ENCODE measurements at regions not wholly inside any gene's neighbourhood (a gene's known extent, or its start where the extent isn't known, plus 50 kb on each side); places are given as distances from the start of the nearest gene placed in this dataset.
"Not testable (repeated sequence)": the region's sequence is repeated elsewhere in the genome, so short reads cannot be mapped to it uniquely, and the experiment has no call there.

DNA sequence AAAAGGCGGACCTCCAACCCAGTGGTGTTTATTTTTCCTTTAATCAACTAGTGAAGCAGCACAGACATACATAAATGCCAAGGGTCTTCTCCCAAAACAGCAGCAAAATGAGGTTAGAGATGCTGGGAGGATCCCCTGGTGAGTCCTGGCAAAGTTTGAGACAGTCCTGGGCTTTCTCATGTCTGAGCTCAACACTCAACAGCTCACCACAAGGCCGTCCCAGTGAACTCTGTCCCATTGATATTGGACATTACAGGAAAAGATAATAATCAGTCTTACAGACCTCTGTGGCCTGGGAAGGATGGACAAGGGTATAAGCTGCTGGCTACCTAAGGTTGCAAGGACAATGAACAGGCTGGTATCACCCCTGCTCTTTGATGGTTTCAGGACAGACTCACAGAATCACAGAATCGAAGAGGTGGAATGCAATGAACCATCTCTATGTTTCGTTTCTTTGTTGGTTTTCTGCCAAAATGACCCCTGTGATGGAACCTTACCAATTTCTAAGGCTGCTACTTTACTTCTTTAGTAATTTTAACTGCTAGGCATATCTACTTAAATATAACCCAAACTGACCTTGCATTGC is 551.8 kb downstream of the RAB28 start:
- DNase-seq (ENCODE audit: low read depth): no peak

DNA sequence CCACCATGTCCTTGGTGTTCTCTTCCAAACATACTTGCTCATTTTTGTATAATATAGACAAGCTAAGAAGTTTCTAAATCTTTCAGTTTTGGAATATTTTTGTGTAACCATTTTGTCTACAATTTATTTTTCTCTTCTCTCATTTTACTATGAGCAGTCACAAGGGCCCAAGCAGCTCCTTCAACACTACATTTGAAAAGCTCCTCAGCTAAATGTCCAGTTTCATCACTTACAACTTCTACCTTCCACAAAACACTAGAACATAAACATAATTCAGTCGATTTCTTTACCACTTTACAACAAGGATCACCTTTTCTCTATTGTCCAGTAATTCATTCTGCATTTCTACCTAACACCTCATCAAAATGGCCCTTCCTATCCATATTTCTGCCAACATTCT is 554.4 kb downstream of the RAB28 start:
- DNase-seq (ENCODE audit: low read depth): no peak

DNA sequence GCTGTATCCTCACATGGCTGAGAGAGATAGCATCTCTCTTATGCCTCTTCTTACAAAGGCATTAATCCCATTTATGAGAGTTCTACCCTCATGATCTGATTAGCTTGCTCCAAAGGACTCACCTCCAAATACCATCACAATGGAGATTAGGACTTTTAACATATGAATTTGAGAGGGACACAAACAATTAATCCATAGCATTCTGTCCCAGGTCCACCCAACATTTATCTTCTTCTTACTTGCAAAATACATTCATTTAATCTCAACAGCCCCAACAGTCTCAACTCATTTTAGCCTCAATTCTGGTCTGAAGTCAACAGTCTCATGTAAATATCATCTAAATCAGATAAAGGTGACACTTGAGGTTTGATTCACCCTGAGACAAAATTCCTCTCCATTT is 555.4 kb downstream of the RAB28 start:
- DNase-seq (ENCODE audit: low read depth): no peak

DNA sequence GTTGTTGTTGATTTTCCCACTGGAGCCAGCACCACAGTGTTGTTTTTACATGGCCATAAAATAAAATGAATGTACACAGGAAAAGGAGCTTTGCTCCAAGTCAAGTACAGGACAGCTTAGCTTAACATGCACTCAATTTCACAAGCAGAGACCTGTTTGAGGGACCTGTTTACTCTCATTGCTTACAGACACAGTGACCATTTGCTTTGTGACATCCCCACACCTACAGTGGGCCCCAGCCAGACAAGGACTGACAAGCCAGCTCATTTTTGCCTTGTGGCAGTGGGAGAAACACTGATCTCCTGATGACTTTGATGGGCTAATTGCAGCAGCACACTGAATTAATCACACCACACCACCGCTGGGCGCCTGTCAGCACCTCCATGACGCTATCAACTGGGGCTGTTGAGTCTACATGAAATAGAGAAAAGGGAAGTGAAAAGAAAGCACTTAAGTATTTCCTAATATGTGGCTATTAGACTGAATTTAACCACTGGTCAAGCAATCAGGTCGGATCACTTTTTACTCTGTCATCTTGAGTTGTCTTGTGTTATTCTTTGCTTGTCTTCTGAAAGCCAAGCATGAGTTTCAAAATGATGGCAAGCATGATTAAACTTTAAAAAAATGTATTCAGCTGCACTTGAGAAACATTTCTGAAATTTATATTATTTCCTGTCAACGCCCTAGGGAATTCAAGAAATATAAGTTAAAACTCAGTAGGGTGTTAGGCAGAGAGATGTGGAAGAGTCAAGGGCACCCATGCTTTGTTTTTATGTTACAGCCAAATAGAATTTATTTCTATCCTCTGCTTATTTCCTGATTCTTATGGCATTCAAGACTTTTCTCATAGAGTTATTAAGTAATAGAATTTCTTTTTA is 557.7 kb downstream of the RAB28 start:
- DNase-seq (ENCODE audit: low read depth): no peak

DNA sequence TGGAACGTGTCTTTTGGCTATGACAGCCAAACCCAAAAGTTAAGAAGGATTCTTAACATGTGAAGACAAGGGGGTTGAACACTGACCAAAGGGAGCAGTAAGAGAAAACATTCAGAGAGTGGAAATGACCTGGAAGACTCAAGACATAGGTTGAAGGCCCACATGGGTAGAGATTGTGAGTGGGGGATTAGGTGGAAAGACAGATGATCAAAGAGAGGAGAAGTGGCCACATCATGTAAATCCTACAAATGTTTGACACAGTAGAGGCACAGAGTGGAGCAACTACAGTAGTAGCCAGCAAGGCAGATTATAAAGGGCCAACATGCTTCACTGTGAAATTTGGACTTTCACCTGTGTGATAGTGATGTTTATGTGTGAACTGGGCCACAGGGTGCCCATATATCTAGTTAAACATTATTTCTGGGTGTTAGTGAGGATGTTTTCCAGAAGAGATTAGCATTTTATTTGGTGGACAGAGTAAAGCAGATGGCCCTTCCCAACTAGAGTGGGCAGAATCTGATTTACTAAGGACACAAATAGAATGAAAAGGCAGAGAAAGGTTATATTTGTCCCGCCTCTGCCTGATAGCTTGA is 559.3 kb downstream of the RAB28 start:
- DNase-seq (ENCODE audit: low read depth): no peak

DNA sequence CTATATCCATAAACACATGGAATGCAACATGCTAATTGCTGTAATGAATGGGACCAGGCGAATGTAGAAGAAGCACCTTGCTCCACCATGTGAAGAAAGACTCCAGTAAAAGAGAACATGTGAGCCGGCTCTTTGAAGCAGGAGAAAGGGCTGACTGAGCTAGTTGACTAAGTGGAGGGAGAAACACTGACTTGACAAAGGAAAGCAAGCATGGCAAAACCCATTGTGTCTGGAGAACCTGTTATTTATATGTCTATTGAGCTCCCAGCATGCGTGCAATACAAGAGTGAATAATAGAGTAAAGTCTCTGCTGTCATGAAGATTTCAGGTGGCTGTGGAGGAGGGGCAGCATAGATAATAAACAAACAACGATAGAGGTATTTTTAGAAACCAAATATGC is 559.9 kb downstream of the RAB28 start:
- no peak for DNase-seq (ENCODE audit: low read depth)

DNA sequence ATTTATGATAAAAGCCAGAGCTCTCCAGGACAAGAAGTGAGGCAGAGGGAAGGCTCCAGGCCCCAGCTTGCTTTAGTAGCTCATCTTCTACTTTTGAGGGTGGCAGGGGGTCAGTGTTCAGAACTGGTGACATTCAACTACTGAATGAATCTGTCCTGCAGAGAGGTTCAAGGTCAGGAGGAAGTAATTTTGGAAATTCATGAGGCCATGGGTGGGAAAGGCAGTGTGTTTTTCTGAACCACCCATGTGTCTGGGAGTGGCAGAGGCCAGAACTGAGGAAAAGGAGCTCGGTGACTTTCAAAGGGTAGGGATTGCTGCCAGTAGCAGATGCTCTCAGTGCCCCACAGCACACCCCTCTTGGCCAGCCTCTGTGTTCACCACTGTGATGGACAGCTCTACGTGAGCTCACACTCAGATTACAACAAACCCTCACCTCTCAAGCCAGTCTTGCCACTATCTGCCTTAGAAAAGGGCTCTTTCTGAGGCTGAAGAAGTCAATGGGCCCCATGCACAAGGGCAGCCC is 571.2 kb downstream of the RAB28 start:
- DNase-seq (ENCODE audit: low read depth): no peak

DNA sequence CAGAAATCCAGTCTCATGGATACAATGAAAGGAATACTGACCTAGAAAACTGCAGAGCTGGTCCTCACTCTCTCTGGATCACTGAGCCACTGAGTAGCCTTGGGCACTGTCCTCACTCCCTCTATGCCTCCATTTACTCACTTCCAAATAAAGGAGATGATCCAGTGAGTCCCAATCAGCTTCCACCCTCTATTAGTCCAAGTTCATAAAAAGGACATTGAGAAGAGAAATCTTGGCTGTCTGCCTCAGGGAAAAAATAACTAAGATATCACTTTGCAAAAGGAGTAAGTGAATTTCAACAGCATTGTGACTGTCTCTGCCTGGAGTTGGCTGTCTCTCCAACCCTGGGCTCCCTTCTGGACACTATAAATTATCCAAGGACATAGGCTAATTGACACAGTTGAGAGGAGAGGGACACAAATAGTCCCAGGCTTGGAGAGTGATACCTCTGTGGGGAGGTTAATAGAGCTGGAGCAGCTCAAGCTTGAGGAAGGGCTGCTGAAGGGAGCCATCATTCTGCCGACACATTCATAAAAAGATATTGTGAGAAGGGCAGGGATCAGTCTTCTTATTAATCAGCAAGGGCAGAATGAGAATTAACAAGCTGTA is 572.3 kb downstream of the RAB28 start:
- DNase-seq (ENCODE audit: low read depth): no peak

DNA sequence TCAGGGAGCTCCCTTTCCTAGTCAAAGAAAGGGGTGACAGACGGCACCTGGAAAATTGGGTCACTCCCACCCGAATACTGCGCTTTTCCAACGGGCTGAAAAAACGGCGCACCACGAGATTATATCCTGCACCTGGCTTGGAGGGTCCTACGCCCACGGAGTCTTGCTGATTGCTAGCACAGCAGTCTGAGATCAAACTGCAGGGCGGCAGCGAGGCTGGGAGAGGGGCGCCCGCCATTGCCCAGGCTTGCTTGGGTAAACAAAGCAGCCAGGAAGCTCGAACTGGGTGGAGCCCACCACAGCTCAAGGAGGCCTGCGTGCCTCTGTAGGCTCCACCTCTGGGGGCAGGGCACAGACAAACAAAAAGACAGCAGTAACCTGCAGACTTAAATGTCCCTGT is 580.5 kb downstream of the RAB28 start:
- DNase-seq (ENCODE audit: low read depth): not testable (repeated sequence)

DNA sequence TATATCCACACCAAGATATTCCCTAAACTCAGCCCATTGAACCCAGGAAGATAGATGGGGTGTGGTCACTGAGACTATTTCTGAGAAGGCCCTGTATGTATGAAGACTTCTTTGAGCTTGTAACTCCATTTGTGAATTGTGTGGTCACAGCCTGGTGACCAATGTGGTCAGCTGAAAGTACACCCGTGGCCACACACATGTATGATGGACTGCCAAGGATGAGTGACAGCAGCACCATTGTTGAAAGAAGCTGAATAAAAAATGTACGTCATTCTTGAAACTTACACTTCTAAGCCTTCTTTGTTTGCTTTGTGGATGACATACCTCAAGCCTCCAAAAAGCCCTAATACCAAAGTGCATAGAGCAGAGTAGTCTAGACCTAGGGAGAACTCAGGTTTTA is 581.4 kb downstream of the RAB28 start:
- DNase-seq (ENCODE audit: low read depth): no peak

DNA sequence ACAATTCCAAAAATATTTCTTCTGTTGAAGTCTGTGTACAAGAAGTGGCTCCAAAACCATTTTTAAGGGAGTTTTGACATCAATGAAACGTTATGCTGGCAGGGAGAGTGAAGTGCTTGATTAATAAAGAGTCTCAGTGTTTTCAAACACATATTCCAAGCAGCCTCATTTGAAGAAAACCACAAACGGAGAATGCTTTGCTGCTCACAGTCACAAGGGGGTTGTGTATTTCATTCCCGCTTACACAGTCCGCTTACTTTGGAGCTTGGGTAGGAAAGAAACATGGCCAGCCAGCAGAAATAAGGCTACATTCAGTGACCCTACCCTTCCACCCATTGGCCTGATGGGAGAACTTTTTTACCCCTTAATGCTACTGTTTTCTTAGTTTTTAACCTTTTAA is 586.2 kb downstream of the RAB28 start:
- no peak for DNase-seq (ENCODE audit: low read depth)

DNA sequence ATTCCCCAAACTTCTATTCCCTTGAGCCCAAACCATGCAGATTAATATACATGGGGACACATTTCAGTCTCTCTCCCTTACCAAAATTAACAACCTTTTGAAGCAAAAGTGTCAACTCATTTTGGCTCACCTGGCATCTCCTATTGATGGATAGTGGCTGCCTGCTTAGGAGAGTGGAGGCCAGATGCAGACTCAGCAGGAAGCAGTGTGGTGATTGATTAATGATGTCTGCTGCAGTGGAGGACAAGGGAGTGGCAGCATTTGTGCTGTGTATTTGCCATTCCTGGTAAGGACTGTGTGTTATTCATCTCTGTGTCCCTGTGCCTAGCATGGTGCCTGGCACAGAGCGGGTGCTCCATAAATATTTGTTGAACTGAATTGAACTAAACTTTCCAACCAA is 590.1 kb downstream of the RAB28 start:
- DNase-seq (ENCODE audit: low read depth): no peak

DNA sequence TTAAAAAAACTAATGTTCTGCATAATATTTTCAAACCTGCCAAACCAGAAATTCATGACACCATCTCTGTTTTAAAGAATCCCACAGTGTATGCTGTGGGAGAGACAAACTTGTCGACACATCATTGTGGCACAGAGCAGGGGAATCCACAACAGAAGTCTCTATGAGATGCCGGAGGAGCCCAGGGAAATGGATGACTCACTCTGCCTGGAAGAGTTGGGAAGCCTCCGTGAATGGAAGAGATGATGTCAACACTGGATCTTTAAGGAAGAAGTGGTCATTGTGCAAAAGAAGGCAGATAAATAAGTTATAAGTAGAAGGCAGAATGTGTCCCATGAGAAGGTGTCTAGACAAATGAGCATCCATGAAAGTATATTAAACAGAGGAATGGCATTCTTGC is 595.1 kb downstream of the RAB28 start:
- no peak for DNase-seq (ENCODE audit: low read depth)

DNA sequence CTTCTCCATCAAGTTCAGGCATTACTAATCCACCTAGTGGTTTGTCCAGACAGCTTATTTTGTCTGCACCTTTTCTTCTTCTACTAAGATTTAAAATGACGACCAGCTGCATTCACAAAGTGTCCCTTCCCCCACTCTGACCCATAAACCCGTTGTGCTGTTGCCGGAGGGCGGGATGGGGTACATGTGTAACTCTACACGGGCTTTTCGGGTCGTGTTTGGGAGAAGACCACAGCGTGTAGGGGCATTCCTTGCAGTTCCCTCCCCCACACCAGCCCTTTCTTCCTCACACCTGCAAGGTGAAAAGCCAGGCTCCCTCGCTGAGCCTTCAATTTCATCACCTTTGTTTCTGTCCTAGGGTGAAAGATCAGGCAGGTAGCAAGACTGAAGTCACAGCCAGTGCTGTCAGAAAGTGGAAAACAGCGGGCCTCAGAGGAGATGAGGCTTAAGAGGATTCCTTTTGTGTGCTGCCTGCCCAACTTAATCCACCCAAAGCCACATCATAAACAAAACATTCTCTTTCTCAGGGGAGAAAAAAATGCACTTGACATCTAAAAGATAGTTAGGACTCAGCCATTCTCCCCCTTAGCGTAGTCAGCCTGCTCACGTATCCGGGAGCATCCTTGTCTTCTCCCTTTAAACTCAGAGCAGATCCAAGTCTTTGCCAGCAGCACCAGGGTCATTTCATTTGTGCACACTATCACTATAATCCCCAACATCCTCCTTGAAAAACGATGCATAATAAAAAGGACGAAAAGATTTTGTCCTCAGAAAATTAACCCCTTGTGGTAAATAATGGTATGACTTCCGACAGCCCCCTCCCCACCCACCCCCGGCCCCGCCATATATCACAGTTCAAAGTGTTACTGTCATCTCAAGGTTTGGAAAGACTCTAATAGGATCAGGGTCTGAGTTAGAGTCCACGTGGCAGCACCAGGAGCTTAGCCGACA is 599.0 kb downstream of the RAB28 start:
- no peak for DNase-seq (ENCODE audit: low read depth)

DNA sequence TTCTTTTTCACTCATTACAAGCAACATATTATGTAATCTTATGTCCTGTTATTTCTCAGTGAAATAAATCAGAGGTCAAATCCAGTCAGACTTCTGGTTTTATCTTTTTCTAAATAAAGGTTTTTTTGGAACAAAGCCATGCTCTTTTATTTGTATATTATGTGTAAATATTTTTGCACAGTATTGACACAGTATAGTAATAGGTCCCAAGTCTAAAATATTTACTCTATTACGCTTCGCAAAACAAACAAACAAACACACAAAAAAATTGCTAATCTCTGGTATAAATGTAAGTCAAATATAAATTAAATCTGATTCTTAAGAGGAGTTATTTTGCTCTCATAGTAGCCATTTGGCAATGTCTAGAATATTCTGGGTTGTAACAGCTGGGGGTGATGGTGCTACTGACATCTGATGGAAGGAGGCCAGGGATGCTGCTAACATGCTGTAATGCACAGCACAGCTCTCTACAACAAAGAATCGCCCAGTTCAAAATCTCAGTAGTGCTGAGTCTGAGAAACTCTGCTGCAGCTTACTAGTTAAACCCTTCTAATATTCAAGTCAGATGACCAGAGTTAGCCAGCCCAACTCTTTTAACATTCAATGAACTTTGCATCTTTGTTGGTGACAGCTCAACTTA is 602.1 kb downstream of the RAB28 start:
- DNase-seq (ENCODE audit: low read depth): no peak

DNA sequence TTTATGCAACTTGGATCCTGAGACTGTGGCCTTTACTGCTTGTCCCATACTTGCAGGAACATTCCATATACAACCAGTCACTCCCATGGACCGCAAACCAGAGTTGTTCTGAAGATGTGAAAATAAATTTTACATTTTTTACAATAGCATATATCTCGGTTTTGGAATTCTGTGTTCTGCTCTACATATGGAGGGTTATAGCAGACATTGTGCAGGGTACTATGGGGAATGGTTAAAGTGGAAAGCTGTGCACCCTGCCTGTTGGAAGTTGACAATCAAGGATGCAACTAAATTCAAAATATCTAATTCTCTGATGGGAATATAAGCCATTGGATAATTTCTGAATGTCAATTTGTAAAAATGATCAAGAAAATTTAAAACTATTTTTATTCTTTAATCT is 603.3 kb downstream of the RAB28 start:
- DNase-seq (ENCODE audit: low read depth): no peak

DNA sequence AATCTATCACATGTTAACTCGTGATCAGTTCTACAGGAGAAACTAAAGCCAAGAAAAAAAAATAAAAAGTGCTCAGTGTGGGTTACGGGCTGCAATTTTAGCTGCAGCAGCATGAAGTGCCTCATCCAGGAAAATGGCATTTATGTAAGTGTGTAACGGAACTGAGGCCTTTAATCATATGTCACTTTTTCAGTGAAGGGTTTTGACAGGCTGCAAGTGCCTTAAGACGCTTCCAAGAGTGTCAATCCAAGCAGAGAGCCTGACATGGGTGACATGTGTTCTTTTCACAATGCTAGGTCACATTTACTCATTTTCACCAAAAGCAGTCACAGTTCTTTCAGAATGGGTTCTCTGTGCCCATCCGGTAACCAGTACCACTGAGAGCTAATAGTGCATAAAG is 604.6 kb downstream of the RAB28 start:
- DNase-seq (ENCODE audit: low read depth): no peak

DNA sequence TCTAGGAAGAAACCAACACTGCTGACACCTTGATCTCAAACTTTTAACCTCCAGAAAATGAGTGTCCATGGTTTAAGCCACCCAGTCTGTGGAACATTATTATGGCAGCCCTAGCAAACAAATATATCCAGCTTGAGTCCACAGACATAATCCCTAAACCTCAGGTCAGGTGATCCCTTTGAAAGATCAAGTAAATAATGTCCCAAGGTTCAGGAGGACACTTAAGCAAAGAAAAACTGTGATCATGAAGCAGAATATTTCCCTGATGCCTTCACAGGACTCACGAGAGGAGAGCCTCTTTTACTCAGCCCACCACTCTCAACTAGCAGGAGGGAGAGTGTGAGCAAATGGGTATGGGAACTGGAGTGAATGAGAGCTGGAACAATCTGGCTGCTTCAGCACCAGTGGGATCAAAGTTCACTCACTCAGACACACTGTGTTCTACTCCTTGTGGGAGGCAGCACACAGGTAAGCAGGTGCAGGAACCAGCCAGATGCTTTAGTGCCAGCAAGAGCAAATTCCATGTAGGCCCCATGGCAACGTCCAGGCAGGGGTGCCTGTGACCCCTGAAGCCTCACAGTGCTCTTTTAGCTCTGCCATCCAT is 608.4 kb downstream of the RAB28 start:
- no peak for DNase-seq (ENCODE audit: low read depth)

DNA sequence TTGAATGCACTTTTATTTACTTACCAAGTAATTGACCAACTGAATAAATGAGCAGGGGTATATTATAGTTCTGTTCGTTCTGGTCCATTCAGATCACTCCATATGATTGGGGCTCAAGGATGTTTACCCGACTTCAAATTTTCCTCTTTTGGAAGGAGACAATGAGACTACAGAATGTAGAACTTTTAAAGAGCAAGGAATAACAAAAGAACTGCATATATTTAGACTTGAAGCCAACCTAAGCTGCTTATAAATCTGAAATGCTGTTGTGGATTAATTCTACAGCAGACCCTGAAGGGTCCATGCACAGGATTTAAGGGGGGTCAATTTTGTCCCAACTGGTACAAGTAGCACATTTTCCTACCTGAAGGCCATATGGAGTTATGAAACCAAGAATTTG is 610.8 kb downstream of the RAB28 start:
- no peak for DNase-seq (ENCODE audit: low read depth)

DNA sequence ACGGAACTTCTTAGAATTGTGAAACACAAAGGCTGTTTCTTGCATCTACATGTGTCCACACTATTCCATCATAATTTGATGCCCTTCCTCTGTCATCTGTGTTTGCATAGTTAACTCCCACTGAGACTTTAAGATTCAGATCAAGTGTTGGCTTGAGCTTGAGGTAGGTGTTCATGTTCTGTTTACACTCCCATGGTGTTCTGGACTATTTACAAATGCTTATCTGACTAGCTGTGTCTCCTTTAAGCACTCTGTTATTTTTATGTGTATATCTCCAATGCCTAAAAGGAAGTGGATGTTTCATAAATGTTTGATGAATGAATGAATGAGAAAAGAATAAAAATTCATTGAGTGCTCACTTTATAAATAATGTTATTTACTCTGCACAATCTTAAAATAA is 622.7 kb downstream of the RAB28 start:
- DNase-seq (ENCODE audit: low read depth): no peak
